Loucy (cell line): ENCODE measurements at regions not wholly inside any gene's neighbourhood (a gene's known extent, or its start where the extent isn't known, plus 50 kb on each side); places are given as distances from the start of the nearest gene placed in this dataset.
"Not testable (repeated sequence)": the region's sequence is repeated elsewhere in the genome, so short reads cannot be mapped to it uniquely, and the experiment has no call there.

ENCODE experiments used
- H2AFZ ChIP-seq: fragments of 200-600 bp; sonication (generic); 2 replicates; pipeline ENCODE4 v1.6.0; 2016; ENCODE audit warnings: antibody characterized with exemption, mild to moderate bottlenecking, low read length, moderate library complexity
- H3F3A ChIP-seq: fragments of 200-600 bp; 2 replicates; pipeline ENCODE4 v1.6.0; 2016; ENCODE audit warnings: antibody characterized with exemption, low read depth, mild to moderate bottlenecking
- H3K27me3 ChIP-seq: fragments of 200-600 bp; sonication (generic); 2 replicates; pipeline ENCODE4 v1.6.1; 2014; ENCODE audit warnings: low read length, mild to moderate bottlenecking; ENCODE audit not compliant: insufficient read depth, poor library complexity, severe bottlenecking
- H3K36me3 ChIP-seq: fragments of 200-600 bp; sonication (generic); 2 replicates; pipeline ENCODE4 v1.6.1; 2016; ENCODE audit warnings: low read length; ENCODE audit not compliant: insufficient read depth
- H3K4me1 ChIP-seq: fragments of 200-600 bp; sonication (generic); 2 replicates; pipeline ENCODE4 v1.5.1; 2014; ENCODE audit warnings: low read length, mild to moderate bottlenecking; ENCODE audit not compliant: insufficient read depth, poor library complexity, severe bottlenecking
- H3K4me2 ChIP-seq: fragments of 200-600 bp; sonication (generic); 2 replicates; pipeline ENCODE4 v1.6.0; 2014; ENCODE audit warnings: antibody characterized with exemption, low read length, low read depth, mild to moderate bottlenecking; ENCODE audit not compliant: poor library complexity, severe bottlenecking
- H3K4me3 ChIP-seq: fragments of 200-600 bp; sonication (generic); 2 replicates; pipeline ENCODE4 v1.5.1; 2014; ENCODE audit warnings: low read length, mild to moderate bottlenecking, mixed read lengths; ENCODE audit not compliant: poor library complexity, severe bottlenecking
- H3K79me2 ChIP-seq: fragments of 200-600 bp; sonication (generic); 2 replicates; pipeline ENCODE4 v1.6.1; 2014; ENCODE audit warnings: low read length; ENCODE audit not compliant: insufficient read depth
- H3K9ac ChIP-seq: fragments of 200-600 bp; sonication (generic); 2 replicates; pipeline ENCODE4 v1.6.0; 2014; ENCODE audit warnings: mild to moderate bottlenecking, low read depth, low read length, moderate library complexity; ENCODE audit not compliant: poor library complexity, severe bottlenecking
- H3K9me2 ChIP-seq: fragments of 200-600 bp; sonication (generic); replicated peaks from 2 replicates; pipeline ENCODE4 v1.6.1; 2016; ENCODE audit warnings: low read depth, low read length, mixed read lengths
- H3K9me3 ChIP-seq: fragments of 200-600 bp; sonication (generic); 2 replicates; pipeline ENCODE4 v1.6.1; 2014; ENCODE audit warnings: mild to moderate bottlenecking, antibody characterized with exemption, low read length, low read depth; ENCODE audit not compliant: insufficient read depth
- H4K20me1 ChIP-seq: fragments of 200-600 bp; sonication (generic); 2 replicates; pipeline ENCODE4 v1.6.0; 2014; ENCODE audit warnings: antibody characterized with exemption, low read length, mild to moderate bottlenecking; ENCODE audit not compliant: insufficient read depth, poor library complexity, severe bottlenecking
- EZH2phosphoT487 ChIP-seq: fragments of 200-600 bp; IDR thresholded peaks from 2 replicates; pipeline ENCODE4 v1.6.1; 2018; ENCODE audit warnings: antibody characterized with exemption, mild to moderate bottlenecking, moderate library complexity, borderline replicate concordance
- TF ChIP-seq, protein P1 (sequence below): fragments of 200-600 bp; sonication (generic); conservative IDR thresholded peaks from 2 replicates; pipeline ENCODE4 v1.5.1; 2014; ENCODE audit warnings: mild to moderate bottlenecking, antibody characterized with exemption, low read length

DNA sequence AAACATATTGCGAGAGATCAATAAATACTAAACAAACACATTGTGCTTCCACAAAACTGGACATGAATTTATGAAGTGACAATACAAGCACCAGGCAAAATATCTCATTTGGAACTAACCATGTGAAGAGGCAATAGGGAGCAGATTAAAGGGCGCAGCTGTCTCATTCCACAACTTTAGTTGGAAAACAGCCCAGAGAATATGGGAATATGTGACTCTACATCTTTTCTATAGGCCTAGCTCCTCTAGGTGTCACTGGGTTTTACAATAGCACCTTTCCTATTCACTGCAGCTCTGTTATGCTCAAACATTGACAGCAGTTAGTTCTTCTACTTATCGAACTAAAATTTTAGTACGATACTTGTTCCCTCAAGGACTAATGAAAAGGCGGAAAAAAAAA is 866.3 kb upstream of the GBE1 start:
- Histone ChIP-seq H3F3A (no peaks in the 10 kb centered on the region), H3K79me2 (no peaks in the 10 kb centered on the region), H3K4me2 (no peak overlapping the region), H4K20me1 (no peaks in the 10 kb centered on the region), H2AFZ (no peak overlapping the region), H3K4me1 (no peaks in the 10 kb centered on the region), H3K9ac (no peak overlapping the region), H3K9me2 (no peaks in the 10 kb centered on the region), H3K36me3 (no peaks in the 10 kb centered on the region), H3K27me3 (no peaks in the 10 kb centered on the region), H3K4me3 (no peak overlapping the region), H3K9me3 (no peaks in the 10 kb centered on the region)
- TF ChIP-seq, protein P1, sequence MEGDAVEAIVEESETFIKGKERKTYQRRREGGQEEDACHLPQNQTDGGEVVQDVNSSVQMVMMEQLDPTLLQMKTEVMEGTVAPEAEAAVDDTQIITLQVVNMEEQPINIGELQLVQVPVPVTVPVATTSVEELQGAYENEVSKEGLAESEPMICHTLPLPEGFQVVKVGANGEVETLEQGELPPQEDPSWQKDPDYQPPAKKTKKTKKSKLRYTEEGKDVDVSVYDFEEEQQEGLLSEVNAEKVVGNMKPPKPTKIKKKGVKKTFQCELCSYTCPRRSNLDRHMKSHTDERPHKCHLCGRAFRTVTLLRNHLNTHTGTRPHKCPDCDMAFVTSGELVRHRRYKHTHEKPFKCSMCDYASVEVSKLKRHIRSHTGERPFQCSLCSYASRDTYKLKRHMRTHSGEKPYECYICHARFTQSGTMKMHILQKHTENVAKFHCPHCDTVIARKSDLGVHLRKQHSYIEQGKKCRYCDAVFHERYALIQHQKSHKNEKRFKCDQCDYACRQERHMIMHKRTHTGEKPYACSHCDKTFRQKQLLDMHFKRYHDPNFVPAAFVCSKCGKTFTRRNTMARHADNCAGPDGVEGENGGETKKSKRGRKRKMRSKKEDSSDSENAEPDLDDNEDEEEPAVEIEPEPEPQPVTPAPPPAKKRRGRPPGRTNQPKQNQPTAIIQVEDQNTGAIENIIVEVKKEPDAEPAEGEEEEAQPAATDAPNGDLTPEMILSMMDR: no peak
- no peak for TF ChIP-seq EZH2phosphoT487

DNA sequence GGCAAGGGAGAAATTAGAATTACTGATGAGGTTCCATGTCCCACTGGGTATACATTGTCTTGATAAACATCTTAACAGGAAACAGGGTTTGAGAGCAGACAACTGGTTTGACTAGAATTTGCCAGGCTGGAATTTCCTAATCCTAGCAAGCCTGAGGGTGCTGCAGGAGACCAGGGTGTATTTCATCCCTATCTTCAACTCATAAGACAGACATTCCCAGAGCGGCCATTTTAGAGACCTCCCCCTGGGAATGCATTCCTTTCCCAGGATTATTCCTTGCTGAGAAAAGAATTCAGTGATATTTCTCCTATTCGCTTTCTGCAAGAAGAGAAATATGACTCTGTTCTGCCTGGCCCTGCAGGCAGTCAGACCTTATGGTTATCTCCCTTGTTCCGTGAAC is 859.3 kb upstream of the GBE1 start:
- not testable (repeated sequence) for H4K20me1 ChIP-seq, H3F3A ChIP-seq, H3K4me1 ChIP-seq, H3K9ac ChIP-seq, H3K9me2 ChIP-seq, H3K9me3 ChIP-seq, H3K79me2 ChIP-seq, H3K36me3 ChIP-seq, H3K4me3 ChIP-seq, H2AFZ ChIP-seq, H3K27me3 ChIP-seq, H3K4me2 ChIP-seq

DNA sequence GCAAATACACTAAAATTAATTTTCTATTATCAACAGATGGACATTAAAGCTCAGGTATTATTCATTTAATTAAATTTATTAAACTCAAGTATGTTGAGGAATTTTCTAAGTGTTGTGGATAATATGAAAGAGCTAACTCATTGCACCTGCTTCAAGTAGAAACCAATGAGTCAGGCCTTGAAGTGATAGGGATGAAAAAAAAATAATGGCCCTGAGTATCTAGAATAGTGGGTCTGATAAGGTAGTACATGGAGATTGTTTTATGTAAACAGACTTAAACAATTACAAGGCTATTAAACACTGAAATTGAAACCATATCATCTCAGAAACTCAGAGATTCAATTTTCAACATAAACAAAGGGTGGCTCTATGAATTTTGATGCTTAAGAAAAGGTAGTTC is 857.1 kb upstream of the GBE1 start:
- no peaks in the 10 kb centered on the region for H3K27me3 ChIP-seq
- H3K4me3 ChIP-seq: no peak overlapping the region
- no peak overlapping the region for H3K4me2 ChIP-seq
- no peaks in the 10 kb centered on the region for H3K9me2 ChIP-seq
- no peaks in the 10 kb centered on the region for H4K20me1 ChIP-seq
- no peak overlapping the region for H3K9ac ChIP-seq
- no peaks in the 10 kb centered on the region for H3K36me3 ChIP-seq
- no peak for TF ChIP-seq EZH2phosphoT487
- TF ChIP-seq, protein P1: no peak
- no peak overlapping the region for H2AFZ ChIP-seq
- no peaks in the 10 kb centered on the region for H3F3A ChIP-seq
- no peaks in the 10 kb centered on the region for H3K4me1 ChIP-seq
- H3K9me3 ChIP-seq: no peaks in the 10 kb centered on the region
- no peaks in the 10 kb centered on the region for H3K79me2 ChIP-seq

DNA sequence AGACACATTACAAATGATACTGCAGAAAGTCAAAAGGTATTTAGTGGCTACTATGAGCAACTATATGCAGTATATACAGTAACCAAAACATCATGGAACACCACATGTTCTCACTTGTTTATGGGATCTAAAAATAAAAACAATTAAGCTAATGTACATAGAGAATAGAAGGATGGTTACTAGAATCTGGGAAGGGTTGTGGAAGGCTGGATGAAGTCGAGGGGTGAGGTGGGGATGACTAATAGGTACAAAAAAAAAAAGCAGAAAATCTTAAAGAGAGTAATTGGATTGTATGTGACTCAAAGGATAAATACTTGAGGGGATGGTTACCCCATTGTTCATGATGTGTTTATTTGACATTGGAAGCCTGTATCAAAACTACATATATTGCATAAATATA is 848.8 kb upstream of the GBE1 start:
- no peak overlapping the region for H3K4me2 ChIP-seq
- H3F3A ChIP-seq: no peaks in the 10 kb centered on the region
- no peak overlapping the region for H3K9ac ChIP-seq
- TF ChIP-seq EZH2phosphoT487: no peak
- TF ChIP-seq, protein P1: no peak
- no peaks in the 10 kb centered on the region for H3K9me2 ChIP-seq
- H3K4me3 ChIP-seq: no peak overlapping the region
- H3K79me2 ChIP-seq: no peaks in the 10 kb centered on the region
- H3K36me3 ChIP-seq: no peaks in the 10 kb centered on the region
- H3K9me3 ChIP-seq: no peaks in the 10 kb centered on the region
- H3K4me1 ChIP-seq: no peaks in the 10 kb centered on the region
- no peaks in the 10 kb centered on the region for H3K27me3 ChIP-seq
- H2AFZ ChIP-seq: no peak overlapping the region
- H4K20me1 ChIP-seq: no peaks in the 10 kb centered on the region
